ENCODE measurements at regions not wholly inside any gene's neighbourhood (a gene's known extent, or its start where the extent isn't known, plus 50 kb on each side); places are given as distances from the start of the nearest gene placed in this dataset.

DNA sequence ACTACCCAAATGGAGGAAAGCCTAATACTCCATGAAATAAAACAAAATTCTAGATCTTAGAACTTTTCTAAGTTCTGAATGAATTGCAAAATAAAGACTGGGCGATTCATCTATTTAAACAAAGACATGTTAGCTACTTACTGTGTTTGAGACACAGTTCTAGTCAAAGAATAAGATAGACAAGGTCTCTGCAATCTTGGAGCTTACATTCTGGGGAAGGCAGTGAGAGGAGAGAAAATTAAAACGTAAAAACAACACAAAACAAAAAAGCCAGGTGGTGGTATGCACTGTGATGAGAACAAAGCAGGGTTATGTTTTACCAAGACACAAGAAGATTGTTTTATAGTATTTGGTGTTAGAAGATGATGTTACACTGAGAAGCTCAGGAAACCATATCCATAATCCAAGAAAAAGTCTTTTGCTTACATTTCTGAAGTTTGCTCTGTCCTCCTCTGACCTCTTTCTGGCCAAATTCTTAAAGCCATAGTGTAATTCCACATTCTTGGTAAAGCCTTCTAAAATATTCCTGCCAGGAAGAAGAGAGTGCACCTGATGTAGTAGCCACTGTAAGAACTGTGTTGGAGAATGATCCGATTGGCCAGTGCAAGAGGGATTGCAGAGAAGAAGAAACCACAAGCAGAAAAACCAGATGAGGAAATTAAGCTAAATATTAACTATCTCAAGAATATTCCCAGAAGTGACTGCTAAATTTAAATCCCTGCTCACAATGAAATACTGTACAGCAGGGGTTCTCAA is 218.4 kb downstream of the PCSK1 start (continued):
- TF ChIP-seq, protein P1, sequence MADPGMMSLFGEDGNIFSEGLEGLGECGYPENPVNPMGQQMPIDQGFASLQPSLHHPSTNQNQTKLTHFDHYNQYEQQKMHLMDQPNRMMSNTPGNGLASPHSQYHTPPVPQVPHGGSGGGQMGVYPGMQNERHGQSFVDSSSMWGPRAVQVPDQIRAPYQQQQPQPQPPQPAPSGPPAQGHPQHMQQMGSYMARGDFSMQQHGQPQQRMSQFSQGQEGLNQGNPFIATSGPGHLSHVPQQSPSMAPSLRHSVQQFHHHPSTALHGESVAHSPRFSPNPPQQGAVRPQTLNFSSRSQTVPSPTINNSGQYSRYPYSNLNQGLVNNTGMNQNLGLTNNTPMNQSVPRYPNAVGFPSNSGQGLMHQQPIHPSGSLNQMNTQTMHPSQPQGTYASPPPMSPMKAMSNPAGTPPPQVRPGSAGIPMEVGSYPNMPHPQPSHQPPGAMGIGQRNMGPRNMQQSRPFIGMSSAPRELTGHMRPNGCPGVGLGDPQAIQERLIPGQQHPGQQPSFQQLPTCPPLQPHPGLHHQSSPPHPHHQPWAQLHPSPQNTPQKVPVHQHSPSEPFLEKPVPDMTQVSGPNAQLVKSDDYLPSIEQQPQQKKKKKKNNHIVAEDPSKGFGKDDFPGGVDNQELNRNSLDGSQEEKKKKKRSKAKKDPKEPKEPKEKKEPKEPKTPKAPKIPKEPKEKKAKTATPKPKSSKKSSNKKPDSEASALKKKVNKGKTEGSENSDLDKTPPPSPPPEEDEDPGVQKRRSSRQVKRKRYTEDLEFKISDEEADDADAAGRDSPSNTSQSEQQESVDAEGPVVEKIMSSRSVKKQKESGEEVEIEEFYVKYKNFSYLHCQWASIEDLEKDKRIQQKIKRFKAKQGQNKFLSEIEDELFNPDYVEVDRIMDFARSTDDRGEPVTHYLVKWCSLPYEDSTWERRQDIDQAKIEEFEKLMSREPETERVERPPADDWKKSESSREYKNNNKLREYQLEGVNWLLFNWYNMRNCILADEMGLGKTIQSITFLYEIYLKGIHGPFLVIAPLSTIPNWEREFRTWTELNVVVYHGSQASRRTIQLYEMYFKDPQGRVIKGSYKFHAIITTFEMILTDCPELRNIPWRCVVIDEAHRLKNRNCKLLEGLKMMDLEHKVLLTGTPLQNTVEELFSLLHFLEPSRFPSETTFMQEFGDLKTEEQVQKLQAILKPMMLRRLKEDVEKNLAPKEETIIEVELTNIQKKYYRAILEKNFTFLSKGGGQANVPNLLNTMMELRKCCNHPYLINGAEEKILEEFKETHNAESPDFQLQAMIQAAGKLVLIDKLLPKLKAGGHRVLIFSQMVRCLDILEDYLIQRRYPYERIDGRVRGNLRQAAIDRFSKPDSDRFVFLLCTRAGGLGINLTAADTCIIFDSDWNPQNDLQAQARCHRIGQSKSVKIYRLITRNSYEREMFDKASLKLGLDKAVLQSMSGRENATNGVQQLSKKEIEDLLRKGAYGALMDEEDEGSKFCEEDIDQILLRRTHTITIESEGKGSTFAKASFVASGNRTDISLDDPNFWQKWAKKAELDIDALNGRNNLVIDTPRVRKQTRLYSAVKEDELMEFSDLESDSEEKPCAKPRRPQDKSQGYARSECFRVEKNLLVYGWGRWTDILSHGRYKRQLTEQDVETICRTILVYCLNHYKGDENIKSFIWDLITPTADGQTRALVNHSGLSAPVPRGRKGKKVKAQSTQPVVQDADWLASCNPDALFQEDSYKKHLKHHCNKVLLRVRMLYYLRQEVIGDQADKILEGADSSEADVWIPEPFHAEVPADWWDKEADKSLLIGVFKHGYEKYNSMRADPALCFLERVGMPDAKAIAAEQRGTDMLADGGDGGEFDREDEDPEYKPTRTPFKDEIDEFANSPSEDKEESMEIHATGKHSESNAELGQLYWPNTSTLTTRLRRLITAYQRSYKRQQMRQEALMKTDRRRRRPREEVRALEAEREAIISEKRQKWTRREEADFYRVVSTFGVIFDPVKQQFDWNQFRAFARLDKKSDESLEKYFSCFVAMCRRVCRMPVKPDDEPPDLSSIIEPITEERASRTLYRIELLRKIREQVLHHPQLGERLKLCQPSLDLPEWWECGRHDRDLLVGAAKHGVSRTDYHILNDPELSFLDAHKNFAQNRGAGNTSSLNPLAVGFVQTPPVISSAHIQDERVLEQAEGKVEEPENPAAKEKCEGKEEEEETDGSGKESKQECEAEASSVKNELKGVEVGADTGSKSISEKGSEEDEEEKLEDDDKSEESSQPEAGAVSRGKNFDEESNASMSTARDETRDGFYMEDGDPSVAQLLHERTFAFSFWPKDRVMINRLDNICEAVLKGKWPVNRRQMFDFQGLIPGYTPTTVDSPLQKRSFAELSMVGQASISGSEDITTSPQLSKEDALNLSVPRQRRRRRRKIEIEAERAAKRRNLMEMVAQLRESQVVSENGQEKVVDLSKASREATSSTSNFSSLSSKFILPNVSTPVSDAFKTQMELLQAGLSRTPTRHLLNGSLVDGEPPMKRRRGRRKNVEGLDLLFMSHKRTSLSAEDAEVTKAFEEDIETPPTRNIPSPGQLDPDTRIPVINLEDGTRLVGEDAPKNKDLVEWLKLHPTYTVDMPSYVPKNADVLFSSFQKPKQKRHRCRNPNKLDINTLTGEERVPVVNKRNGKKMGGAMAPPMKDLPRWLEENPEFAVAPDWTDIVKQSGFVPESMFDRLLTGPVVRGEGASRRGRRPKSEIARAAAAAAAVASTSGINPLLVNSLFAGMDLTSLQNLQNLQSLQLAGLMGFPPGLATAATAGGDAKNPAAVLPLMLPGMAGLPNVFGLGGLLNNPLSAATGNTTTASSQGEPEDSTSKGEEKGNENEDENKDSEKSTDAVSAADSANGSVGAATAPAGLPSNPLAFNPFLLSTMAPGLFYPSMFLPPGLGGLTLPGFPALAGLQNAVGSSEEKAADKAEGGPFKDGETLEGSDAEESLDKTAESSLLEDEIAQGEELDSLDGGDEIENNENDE (IDR thresholded peaks at IDR 0.05; ENCODE audit: insufficient replicate concordance, low read length) = no peak
- TF ChIP-seq, protein P2, sequence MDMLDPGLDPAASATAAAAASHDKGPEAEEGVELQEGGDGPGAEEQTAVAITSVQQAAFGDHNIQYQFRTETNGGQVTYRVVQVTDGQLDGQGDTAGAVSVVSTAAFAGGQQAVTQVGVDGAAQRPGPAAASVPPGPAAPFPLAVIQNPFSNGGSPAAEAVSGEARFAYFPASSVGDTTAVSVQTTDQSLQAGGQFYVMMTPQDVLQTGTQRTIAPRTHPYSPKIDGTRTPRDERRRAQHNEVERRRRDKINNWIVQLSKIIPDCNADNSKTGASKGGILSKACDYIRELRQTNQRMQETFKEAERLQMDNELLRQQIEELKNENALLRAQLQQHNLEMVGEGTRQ (IDR thresholded peaks at IDR 0.05; ENCODE audit: low read length) = no peak
- TF ChIP-seq, protein P3, sequence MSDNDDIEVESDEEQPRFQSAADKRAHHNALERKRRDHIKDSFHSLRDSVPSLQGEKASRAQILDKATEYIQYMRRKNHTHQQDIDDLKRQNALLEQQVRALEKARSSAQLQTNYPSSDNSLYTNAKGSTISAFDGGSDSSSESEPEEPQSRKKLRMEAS (IDR thresholded peaks at IDR 0.05) = no peak
- TF ChIP-seq RAD21 (IDR thresholded peaks at IDR 0.05 in 1 of 2, conservative IDR thresholded peaks at IDR 0.05 in 1 of 2; ENCODE audit: low read depth in 2 of 2, low read length in 2 of 2) = no peak

All from H1 (cell line).